CD4-positive, alpha-beta T cell treated with Interleukin-15 for 4 hours (primary cell): ENCODE measurements at regions not wholly inside any gene's neighbourhood (a gene's known extent, or its start where the extent isn't known, plus 50 kb on each side); places are given as distances from the start of the nearest gene placed in this dataset.
"Not testable (repeated sequence)": the region's sequence is repeated elsewhere in the genome, so short reads cannot be mapped to it uniquely, and the experiment has no call there.

Source experiments
- DNase-seq: peaks from one replicate; pipeline ENCODE4 v3.0.0-alpha.2; 2020; ENCODE audit warnings: low spot score

DNA sequence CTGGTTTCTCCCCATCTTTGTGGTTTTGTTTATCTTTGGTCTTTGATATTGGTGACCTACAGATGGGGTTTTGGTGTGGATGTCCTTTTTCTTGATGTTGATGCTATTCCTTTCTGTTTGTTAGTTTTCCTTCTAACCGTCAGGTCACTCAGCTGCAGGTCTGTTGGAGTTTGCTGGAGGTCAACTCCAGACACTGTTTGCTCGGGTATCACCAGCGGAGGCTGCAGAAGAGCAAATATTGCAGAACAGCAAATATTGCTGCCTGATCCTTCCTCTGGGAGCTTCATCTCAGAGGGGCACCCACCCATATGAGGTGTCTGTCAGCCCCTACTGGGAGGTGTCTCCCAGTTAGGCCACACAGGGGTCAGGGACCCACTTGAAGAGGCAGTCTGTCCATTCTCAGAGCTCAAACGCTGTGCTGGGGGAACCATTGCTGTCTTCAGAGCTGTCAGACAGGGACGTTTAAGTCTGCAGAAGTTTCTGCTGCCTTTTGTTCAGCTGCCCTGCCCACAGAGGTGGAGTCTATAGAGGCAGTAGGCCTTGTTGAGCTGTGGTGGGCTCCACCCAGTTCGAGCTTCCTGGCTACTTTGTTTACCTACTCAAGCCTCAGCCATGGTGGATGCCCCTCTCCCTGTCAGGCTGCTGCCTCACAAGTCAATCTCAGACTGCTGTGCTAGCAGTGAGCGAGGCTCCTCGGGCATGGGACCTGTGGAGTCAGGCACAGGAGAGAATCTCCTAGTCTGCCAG is 94.8 kb upstream of the BNIP2 start:
- not testable (repeated sequence) for DNase-seq

DNA sequence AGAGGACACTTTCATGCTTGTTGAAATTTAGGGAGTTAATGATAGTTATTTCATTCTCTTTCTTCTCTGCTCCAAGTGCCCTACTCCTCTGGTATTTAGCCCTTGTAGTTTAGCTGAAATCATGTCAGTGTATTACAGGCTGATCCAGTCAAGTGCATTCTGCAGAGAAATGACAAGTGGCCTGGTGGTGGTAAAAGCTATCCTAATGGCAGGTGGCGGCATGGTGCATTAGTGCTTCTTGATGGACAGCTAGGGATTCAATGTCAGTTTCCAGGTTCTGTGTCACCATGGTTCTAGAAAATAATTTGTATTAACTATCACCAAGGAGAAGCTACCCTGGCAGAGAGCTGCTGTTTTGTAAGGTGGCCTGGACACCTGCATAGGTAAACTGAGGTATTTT is 90.0 kb upstream of the BNIP2 start:
- no peak for DNase-seq

- no peak for DNase-seq
Measured at GRCh38 chr15:59764775-59765174, 75.7 kb upstream of the BNIP2 start.

- DNase-seq = no peak
Measured at GRCh38 chr15:59762558-59762957, 73.4 kb upstream of the BNIP2 start.

GRCh38 chr15:59760256-59760655 is 71.1 kb upstream of the BNIP2 start:
- DNase-seq = not testable (repeated sequence)

- peak; percentile 57 for DNase-seq
Measured at GRCh38 chr15:59751552-59752413, 62.7 kb upstream of the BNIP2 start.

GRCh38 chr15:59746777-59747176 is 57.7 kb upstream of the BNIP2 start:
- no peak for DNase-seq

- no peak for DNase-seq
Measured at GRCh38 chr15:59741274-59741906, 52.3 kb upstream of the BNIP2 start.

DNA sequence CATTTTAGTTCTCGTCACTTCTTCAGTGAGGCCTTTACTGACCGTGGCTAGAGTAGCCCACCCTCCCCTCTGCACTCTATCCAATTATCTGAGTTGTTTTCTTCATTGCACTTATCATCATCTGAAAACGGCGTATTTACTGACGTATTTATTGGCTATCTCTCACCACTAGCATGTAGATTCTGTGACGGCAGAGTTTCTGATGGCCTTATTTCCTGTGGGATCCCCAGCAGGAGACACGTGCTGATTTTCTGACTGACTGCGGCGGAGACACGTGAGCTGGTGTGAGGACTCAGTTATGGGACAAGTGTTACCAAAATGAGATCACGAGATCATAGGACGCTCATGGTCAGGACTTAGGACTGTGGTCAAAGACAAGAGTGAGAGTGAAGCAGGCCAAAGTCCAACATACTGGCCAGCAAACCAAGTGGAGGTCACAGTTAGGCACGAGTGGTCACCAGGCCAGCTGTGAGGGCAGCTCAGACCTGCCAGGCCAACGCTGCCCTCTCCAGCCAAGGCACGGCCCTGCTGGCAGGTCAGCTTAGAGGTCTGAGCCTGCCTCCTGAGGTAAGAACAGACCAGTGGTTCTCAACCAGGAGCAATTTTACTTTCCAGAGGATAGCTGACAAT is 50.6 kb upstream of the BNIP2 start:
- no peak for DNase-seq
